Activated CD4-positive, alpha-beta T cell treated with anti-CD3 and anti-CD28 coated beads for 36 hours (primary cell): ENCODE measurements at regions not wholly inside any gene's neighbourhood (a gene's known extent, or its start where the extent isn't known, plus 50 kb on each side); places are given as distances from the start of the nearest gene placed in this dataset.

Experiments
- ATAC-seq: fragments of 200-7000 bp; cut with Tn5 transposase; one replicate; pipeline ENCODE4 v1.10.0; 2021; ENCODE audit warnings: mild to moderate bottlenecking, moderate library complexity
- CTCF ChIA-PET: fragments of 350-600 bp; sonication (Branson Sonifier 250); formaldehyde crosslinking; loops from one replicate; lab custom pipeline; 2021; ENCODE audit warnings: antibody characterized with exemption; lab: Charles Lee
- POLR2A ChIA-PET: fragments of 350-600 bp; sonication (Branson Sonifier 250); formaldehyde crosslinking; loops from one replicate; lab custom pipeline; 2021; ENCODE audit warnings: antibody characterized with exemption, inconsistent platforms; lab: Charles Lee
- DNase-seq: peaks from one replicate; pipeline ENCODE4 v3.0.0-alpha.2; 2020
- H3K27ac Mint-ChIP-seq: one replicate; pipeline ENCODE4 v1.8.0; 2021; ENCODE audit warnings: mixed read lengths
- H3K27me3 Mint-ChIP-seq: one replicate; pipeline ENCODE4 v1.8.0; 2021; ENCODE audit warnings: mixed read lengths
- H3K36me3 Mint-ChIP-seq: one replicate; pipeline ENCODE4 v1.8.0; 2021; ENCODE audit warnings: low read depth, mixed read lengths
- H3K4me1 Mint-ChIP-seq: one replicate; pipeline ENCODE4 v1.8.0; 2021; ENCODE audit warnings: mixed read lengths
- H3K4me3 Mint-ChIP-seq: one replicate; pipeline ENCODE4 v1.8.0; 2021; ENCODE audit warnings: mild to moderate bottlenecking, moderate library complexity, mixed read lengths
- H3K9me3 Mint-ChIP-seq: one replicate; pipeline ENCODE4 v1.8.0; 2021; ENCODE audit warnings: low read depth, mixed read lengths
- intact Hi-C, 2 experiments: fragments of 100-400 bp; cut with DNase I in 1 of 2; cut with micrococcal nuclease in 1 of 2; formaldehyde crosslinking; loops; one replicate each; pipeline versions ENCODE4 v1.14.2 to v1.15.1; 2022 to 2024; cut with DNase I, micrococcal nuclease

DNA sequence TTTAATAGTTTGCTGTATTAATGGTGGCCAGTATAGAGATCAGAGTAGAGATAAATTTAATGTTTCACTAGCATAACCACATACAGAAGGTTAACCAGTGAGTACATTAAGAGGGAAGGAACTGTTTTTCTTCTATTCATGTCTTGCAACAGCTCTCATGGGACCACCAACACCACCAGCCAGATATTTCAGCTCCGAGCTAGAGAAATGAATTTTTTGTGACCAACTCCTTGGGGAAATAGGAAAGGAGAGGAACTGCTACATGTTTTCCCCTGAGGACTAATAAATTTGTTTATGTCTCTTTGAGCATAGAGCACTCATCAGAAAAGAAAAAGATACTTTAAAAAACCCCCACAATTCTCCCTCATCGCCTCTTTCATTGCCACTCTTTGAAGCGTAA, 247.5 kb downstream of the MBNL1 start:
- Mint-ChIP-seq H3K27me3 (peaks cover 2% of the 10 kb centered on the region), H3K9me3 (no peaks in the 10 kb centered on the region), H3K4me3 (no peak overlapping the region), H3K27ac (no peak overlapping the region), H3K4me1 (no peaks in the 10 kb centered on the region), H3K36me3 (no peaks in the 10 kb centered on the region)
- ChIA-PET POLR2A (no interaction called here), CTCF (interaction anchor here (1.1 to 1.7 kb wide), 4 partner anchors 8 to 44 kb away, joined by 3 to 6 read pairs (median 3); no protein-coding TSS in a partner anchor)
- intact Hi-C loops, result no loop called here
- ATAC-seq (no peak), DNase-seq (no peak)

DNA sequence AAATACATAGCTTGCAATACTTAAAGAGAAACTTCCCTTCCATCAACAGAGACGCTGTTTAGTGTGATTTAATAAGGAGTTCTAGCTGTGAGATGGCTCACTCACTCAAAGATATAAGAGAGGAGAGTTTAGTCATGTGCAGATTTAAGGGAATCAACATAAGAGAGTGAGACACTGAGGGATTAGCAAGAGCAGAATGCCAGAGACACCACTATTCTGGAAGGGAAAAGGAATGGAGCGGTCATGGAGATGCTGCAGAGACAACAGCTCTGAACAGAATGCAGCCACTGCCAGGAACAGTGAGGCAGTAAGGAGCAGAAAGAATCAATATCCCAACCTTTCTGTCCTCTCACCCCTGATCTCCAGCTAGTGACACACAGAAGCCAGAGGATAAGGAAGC, 248.8 kb downstream of the MBNL1 start:
- DNase-seq (no peak), ATAC-seq (no peak)
- Mint-ChIP-seq H3K27ac (no peak overlapping the region), H3K4me3 (no peak overlapping the region), H3K9me3 (no peaks in the 10 kb centered on the region), H3K27me3 (peaks cover 2% of the 10 kb centered on the region), H3K4me1 (no peaks in the 10 kb centered on the region), H3K36me3 (no peaks in the 10 kb centered on the region)
- intact Hi-C loops, result no loop called here
- ChIA-PET POLR2A (no interaction called here), CTCF (interaction anchor here (1.2 to 1.7 kb wide), 2 partner anchors 9 to 45 kb away, joined by 3 read pairs; no protein-coding TSS in a partner anchor)

DNA sequence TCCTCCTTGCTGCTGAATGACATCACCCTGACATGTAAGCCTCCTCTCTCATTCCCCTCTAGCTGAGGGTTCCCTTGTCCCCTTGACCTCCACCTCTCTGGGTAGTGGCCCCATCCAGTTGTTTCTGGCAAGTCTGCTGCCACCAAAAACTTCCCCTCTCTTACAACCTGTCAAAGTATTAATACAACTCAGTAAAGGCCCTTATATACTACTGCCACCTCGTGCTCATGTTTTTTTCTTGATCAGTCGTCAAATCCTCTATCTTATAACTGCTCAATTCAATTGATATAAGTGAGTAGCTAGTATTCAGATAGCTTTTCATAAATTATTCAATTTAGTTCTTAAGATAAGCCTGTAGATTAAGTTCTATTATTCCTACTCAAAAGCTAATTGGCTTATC, 249.6 kb downstream of the MBNL1 start:
- ChIA-PET POLR2A (no interaction called here), CTCF (no interaction called here)
- intact Hi-C loops, result no loop called here
- Mint-ChIP-seq H3K4me3 (no peak overlapping the region), H3K27me3 (peaks cover 2% of the 10 kb centered on the region), H3K27ac (no peak overlapping the region), H3K9me3 (no peaks in the 10 kb centered on the region), H3K36me3 (no peaks in the 10 kb centered on the region), H3K4me1 (no peaks in the 10 kb centered on the region)
- no peak for DNase-seq
- no peak for ATAC-seq

DNA sequence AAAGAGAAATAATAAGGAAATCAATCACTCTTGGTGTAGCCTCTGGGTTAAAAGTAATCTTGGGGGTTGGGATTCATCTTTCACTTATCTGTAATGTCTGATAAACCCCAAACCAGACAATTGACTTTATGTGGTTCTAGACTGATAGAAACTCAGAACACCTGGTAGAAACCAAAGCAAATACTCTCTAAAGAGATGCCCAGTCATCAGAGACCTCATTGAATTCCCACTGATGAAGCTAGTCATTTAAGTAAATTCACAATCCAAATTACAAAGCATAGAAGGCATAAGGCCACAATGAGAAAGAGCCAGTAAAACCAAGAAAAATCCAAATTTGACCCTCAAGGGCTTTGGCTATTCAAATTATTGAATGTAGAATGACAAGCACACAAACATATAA, 250.6 kb downstream of the MBNL1 start:
- Mint-ChIP-seq H3K36me3 (no peaks in the 10 kb centered on the region), H3K9me3 (no peaks in the 10 kb centered on the region), H3K4me3 (no peak overlapping the region), H3K27me3 (peaks cover 2% of the 10 kb centered on the region), H3K27ac (no peak overlapping the region), H3K4me1 (no peaks in the 10 kb centered on the region)
- no peak for DNase-seq
- intact Hi-C loops, result no loop called here
- POLR2A ChIA-PET, result interaction anchor here (0.6 kb wide), 1 partner anchor 131 kb away, joined by 4 read pairs; no protein-coding TSS in a partner anchor
- no peak for ATAC-seq
- CTCF ChIA-PET, result interaction anchor here (0.5 to 1.2 kb wide), 3 partner anchors 10 to 614 kb away, joined by 3 to 4 read pairs (median 3); no protein-coding TSS in a partner anchor

DNA sequence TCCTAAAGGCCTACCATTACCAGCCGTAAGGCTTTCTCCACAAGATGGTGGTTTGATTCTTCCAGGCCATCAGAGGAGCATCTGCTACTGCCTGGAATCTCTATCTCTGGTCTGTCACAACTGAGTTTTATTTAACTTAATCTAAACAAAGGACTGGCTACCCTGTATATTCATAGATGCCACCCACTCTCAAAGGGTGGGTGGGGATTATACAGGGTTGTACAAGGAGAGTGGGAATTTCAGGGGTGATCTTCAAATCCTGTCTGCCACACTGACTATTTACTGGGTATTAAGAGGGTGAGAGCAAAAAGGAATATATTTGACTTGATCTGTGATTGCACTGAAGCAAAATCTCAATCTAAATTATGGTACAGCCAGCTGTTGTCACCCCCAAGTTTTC, 253.3 kb downstream of the MBNL1 start:
- no peak for DNase-seq
- H3K27ac Mint-ChIP-seq, result no peak overlapping the region
- no peak overlapping the region for H3K4me3 Mint-ChIP-seq
- no peak for ATAC-seq
- no peaks in the 10 kb centered on the region for H3K36me3 Mint-ChIP-seq
- ChIA-PET POLR2A (no interaction called here), CTCF (interaction anchor here (1.1 to 2.3 kb wide), 2 partner anchors 11 to 337 kb away, joined by 3 to 8 read pairs; no protein-coding TSS in a partner anchor)
- H3K9me3 Mint-ChIP-seq, result no peaks in the 10 kb centered on the region
- intact Hi-C loops, result loop anchor here in 1 of 2 experiments (5.0 kb wide), 2 partner anchors 450 to 1080 kb away; no protein-coding TSS in a partner anchor
- no peaks in the 10 kb centered on the region for H3K4me1 Mint-ChIP-seq
- H3K27me3 Mint-ChIP-seq, result no peaks in the 10 kb centered on the region

DNA sequence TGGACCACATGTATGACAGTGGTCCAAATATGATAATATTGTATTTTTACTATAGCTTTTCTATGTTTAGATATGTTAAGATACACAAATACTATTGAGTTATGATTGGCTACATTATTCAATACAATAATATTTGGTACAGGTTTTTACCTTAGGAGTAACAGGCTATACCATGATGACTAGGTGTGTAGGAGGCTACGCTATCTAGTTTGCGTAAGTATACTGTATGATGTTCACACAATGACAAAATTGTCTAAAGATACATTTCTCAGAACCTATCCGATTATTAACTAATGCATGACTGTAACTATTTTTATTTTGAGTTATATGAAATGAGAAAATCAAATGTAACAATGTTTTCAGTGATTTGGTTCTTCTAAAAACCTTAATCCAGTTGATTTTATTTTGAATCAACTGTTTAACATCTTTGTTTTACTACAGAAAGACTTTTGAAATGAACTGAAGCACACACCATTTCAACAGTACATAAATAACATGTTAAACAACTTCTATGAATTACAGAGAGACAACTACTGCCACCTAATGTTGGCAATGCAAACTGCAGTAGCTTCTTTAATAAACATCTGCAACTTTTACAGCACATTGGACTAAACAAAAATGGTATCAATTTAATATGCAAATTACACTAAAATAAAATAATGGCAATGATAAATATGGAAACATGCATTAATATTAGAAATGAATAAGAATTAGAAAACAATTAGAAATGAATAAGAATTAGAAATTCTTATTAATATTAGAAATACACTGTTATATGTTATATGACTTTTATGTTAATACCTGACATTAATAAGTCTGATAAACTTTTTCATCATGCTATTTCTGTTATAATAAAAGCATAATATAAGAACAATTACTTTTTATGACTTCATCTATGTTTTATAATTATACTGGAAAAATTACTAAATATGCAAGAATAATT, 255.7 kb downstream of the MBNL1 start:
- DNase-seq, result peak; percentile 63
- Mint-ChIP-seq H3K4me1 (no peaks in the 10 kb centered on the region), H3K27me3 (no peaks in the 10 kb centered on the region), H3K9me3 (no peaks in the 10 kb centered on the region), H3K36me3 (no peaks in the 10 kb centered on the region), H3K4me3 (no peak overlapping the region), H3K27ac (no peak overlapping the region)
- POLR2A ChIA-PET, result no interaction called here
- intact Hi-C loops, result loop anchor here (1.0 to 5.0 kb wide), 6 partner anchors 50 to 1082 kb away; no protein-coding TSS in a partner anchor
- peak; percentile 58 for ATAC-seq
- CTCF ChIA-PET, result interaction anchor here (0.6 to 2.6 kb wide), 19 partner anchors 10 to 695 kb away, joined by 3 to 16 read pairs (median 4); no protein-coding TSS in a partner anchor

DNA sequence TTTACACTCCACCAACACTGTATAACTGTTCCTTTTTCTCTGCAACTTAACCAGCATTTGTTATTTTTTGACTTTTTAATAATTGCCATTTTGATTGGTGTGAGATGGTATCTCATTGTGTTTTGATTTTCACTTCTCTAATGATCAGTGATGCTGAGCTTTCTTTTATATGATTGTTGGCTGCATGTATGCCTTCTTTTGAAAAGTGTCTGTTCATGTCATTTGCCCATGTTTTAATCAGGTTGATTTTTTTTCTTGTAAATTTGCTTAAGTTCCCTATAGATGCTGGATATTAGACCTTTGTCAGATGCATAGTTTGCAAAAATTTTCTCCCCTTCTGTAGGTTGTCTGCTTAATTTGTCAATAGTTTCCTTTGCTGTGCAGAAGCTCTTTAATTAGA, 263.0 kb downstream of the MBNL1 start:
- no peak for ATAC-seq
- ChIA-PET POLR2A (no interaction called here), CTCF (no interaction called here)
- H3K36me3 Mint-ChIP-seq, result no peaks in the 10 kb centered on the region
- intact Hi-C loops, result no loop called here
- no peaks in the 10 kb centered on the region for H3K4me1 Mint-ChIP-seq
- peaks cover 2% of the 10 kb centered on the region for H3K27me3 Mint-ChIP-seq
- no peaks in the 10 kb centered on the region for H3K9me3 Mint-ChIP-seq
- no peak for DNase-seq
- no peak overlapping the region for H3K4me3 Mint-ChIP-seq
- H3K27ac Mint-ChIP-seq, result no peak overlapping the region

DNA sequence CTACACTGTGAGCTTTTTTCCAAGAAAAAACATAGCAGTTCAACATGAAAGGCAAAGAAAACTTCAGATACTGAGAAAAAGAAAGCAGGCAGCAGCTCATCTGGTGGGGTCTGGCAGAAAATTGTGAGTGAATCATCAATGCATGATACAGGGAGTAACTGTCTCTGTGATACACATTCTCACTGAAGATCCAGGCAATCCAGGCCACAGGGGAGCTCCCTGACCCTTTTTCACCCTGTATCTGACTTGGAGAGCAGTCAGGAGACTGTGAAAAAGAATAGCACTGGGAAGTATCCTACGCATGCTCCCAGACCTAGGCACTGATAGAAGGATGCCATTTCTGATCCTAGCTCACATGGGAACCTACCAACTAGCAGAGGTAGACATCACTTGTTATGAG, 269.8 kb downstream of the MBNL1 start:
- Mint-ChIP-seq H3K36me3 (no peaks in the 10 kb centered on the region), H3K27me3 (peaks cover 23% of the 10 kb centered on the region), H3K27ac (no peak overlapping the region), H3K4me1 (no peaks in the 10 kb centered on the region), H3K9me3 (peaks cover 11% of the 10 kb centered on the region), H3K4me3 (no peak overlapping the region)
- ChIA-PET CTCF (interaction anchor here (0.6 to 0.9 kb wide), 3 partner anchors 13 to 67 kb away, joined by 3 read pairs; no protein-coding TSS in a partner anchor), POLR2A (no interaction called here)
- ATAC-seq (no peak), DNase-seq (no peak)
- intact Hi-C loops, result no loop called here

DNA sequence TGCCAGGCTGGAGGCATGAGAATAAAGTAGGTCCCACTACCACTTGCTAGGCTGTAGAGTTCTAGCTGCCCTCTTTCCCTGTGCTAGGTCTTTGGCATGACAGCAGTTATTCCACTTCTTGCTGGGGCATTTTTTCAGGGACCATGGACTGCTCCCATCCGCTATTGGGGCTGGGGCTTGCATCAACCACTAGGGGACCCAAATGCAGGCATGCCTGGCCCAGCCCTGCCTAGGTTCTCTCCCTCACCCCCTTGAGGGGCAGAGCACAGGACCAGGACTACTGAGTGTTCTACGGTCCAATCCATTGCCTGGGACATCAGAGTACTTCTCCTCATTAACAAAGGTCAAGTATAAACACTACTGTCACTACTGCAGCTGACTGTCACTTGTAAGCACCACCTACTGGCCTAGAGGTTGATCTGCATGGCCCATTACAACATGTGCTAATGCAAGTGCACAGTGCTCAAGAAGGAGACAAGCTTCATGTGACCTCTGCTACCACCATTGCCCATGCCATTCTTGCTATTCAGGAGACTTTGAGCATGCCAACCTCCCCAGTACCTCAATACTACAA, 270.5 kb downstream of the MBNL1 start:
- no peaks in the 10 kb centered on the region for H3K36me3 Mint-ChIP-seq
- no peaks in the 10 kb centered on the region for H3K4me1 Mint-ChIP-seq
- POLR2A ChIA-PET, result no interaction called here
- intact Hi-C loops, result no loop called here
- peaks cover 23% of the 10 kb centered on the region for H3K27me3 Mint-ChIP-seq
- ATAC-seq (no peak), DNase-seq (no peak)
- peaks cover 14% of the 10 kb centered on the region for H3K9me3 Mint-ChIP-seq
- H3K27ac Mint-ChIP-seq, result no peak overlapping the region
- CTCF ChIA-PET, result interaction anchor here (0.6 to 0.9 kb wide), 2 partner anchors 14 to 60 kb away, joined by 3 read pairs; no protein-coding TSS in a partner anchor
- no peak overlapping the region for H3K4me3 Mint-ChIP-seq

DNA sequence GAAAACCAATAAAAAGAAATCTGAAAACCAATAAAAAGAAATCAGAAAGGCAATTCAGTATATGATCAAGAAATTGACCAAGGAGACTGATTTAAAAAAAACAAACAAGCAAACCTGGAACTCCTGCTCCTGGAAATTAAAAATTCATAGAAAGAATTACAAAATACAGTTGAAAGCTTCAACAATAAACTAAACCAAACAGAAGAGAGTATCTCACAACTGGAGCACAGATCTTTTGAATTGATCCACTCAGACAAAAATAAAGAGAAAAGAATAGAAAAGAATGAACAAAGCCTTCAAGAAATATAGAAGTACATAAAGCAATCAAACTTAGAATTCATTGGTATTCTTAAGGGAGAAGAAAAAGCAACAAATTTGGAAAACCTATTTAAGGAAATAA, 271.4 kb downstream of the MBNL1 start:
- H3K4me3 Mint-ChIP-seq, result no peak overlapping the region
- POLR2A ChIA-PET, result no interaction called here
- CTCF ChIA-PET, result no interaction called here
- no peak for DNase-seq
- no peak for ATAC-seq
- no peaks in the 10 kb centered on the region for H3K36me3 Mint-ChIP-seq
- peaks cover 14% of the 10 kb centered on the region for H3K9me3 Mint-ChIP-seq
- no peaks in the 10 kb centered on the region for H3K4me1 Mint-ChIP-seq
- H3K27me3 Mint-ChIP-seq, result peaks cover 26% of the 10 kb centered on the region
- intact Hi-C loops, result no loop called here
- no peak overlapping the region for H3K27ac Mint-ChIP-seq

DNA sequence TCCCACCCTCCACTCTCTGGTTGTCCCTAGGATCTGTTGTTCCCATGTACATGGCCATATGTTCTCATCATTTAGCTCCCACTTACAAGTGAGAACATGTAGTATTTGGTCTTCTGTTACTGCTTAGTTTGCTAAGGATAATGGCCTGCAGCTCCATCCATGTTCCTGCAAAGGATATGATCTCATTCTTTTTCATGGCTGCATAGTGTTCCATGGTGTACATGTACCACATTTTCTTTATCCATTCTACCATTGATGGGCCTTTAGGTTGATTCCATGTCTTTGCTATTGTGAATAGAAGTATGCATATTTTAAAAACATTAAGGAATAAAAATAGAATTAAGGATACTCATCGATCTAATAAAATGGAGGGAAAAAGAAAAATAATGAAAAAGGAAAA, 278.4 kb downstream of the MBNL1 start:
- Mint-ChIP-seq H3K9me3 (peaks cover 4% of the 10 kb centered on the region), H3K36me3 (no peaks in the 10 kb centered on the region), H3K4me3 (no peak overlapping the region), H3K27ac (no peak overlapping the region), H3K4me1 (no peaks in the 10 kb centered on the region), H3K27me3 (peaks cover 7% of the 10 kb centered on the region)
- ATAC-seq (no peak), DNase-seq (no peak)
- POLR2A ChIA-PET, result no interaction called here
- CTCF ChIA-PET, result interaction anchor here (1.0 kb wide), 1 partner anchor 27 kb away, joined by 3 read pairs; no protein-coding TSS in a partner anchor
- intact Hi-C loops, result no loop called here
